ENCODE measurements at regions not wholly inside any gene's neighbourhood (a gene's known extent, or its start where the extent isn't known, plus 50 kb on each side); places are given as distances from the start of the nearest gene placed in this dataset.

GRCh38 chr5:89060768-89061167 lies 177.8 kb upstream of the MEF2C start:
- no peak for FAIRE-seq
- no peaks in the 10 kb centered on the region for H3K79me2 ChIP-seq (ENCODE audit: insufficient read depth, low read length)
- Mint-ChIP-seq H3K36me3 (ENCODE audit: low read depth, unreplicated experiment) (no peaks in the 10 kb centered on the region), H3K4me1 (ENCODE audit: low read depth, unreplicated experiment) (no peaks in the 10 kb centered on the region), H3K27me3 (ENCODE audit: low read depth, unreplicated experiment) (no peaks in the 10 kb centered on the region), H3K4me3 (ENCODE audit: unreplicated experiment) (no peak overlapping the region), H3K27ac (ENCODE audit: unreplicated experiment) (no peak overlapping the region), H3K9me3 (ENCODE audit: unreplicated experiment) (no peaks in the 10 kb centered on the region)
- no peak overlapping the region for H3K4me3 ChIP-seq (ENCODE audit: insufficient read depth, low read depth, low read length)
- no peak overlapping the region for H3K9ac ChIP-seq (ENCODE audit: low read length)
- no peaks in the 10 kb centered on the region for H4K20me1 ChIP-seq (ENCODE audit: insufficient read depth, low read length)
- H2AFZ ChIP-seq (ENCODE audit: low read depth, low read length): no peak overlapping the region
- no peaks in the 10 kb centered on the region for H3K27me3 ChIP-seq (ENCODE audit: insufficient read depth, low read length)
- TF ChIP-seq EZH2 (IDR thresholded peaks at IDR 0.05; ENCODE audit: insufficient read depth, low read length) (no peak), CTCF (IDR thresholded peaks at IDR 0.05; ENCODE audit: insufficient read depth, low read depth, low read length) (no peak)
- H3K4me1 ChIP-seq (ENCODE audit: insufficient read depth, low read length): no peaks in the 10 kb centered on the region
- no peak overlapping the region for H3K27ac ChIP-seq (ENCODE audit: low read depth, low read length)
- no peaks in the 10 kb centered on the region for H3K9me3 ChIP-seq (ENCODE audit: insufficient read depth, low read depth, low read length)
- no peak for DNase-seq (ENCODE audit: low read depth)
- H3K36me3 ChIP-seq (ENCODE audit: insufficient read depth, low read length): no peaks in the 10 kb centered on the region
- no peak overlapping the region for H3K4me2 ChIP-seq (ENCODE audit: low read length)

- no peaks in the 10 kb centered on the region for H3K4me1 Mint-ChIP-seq (ENCODE audit: low read depth, unreplicated experiment)
- no peak for DNase-seq (ENCODE audit: low read depth)
- H3K27me3 Mint-ChIP-seq (ENCODE audit: low read depth, unreplicated experiment): no peaks in the 10 kb centered on the region
- H3K4me3 ChIP-seq (ENCODE audit: insufficient read depth, low read depth, low read length): no peak overlapping the region
- H3K9me3 ChIP-seq (ENCODE audit: insufficient read depth, low read depth, low read length): no peaks in the 10 kb centered on the region
- no peak overlapping the region for H3K27ac Mint-ChIP-seq (ENCODE audit: unreplicated experiment)
- H3K4me1 ChIP-seq (ENCODE audit: insufficient read depth, low read length): no peaks in the 10 kb centered on the region
- H3K36me3 Mint-ChIP-seq (ENCODE audit: low read depth, unreplicated experiment): no peaks in the 10 kb centered on the region
- H2AFZ ChIP-seq (ENCODE audit: low read depth, low read length): no peak overlapping the region
- TF ChIP-seq CTCF (IDR thresholded peaks at IDR 0.05; ENCODE audit: insufficient read depth, low read depth, low read length) (no peak), EZH2 (IDR thresholded peaks at IDR 0.05; ENCODE audit: insufficient read depth, low read length) (no peak)
- H3K4me2 ChIP-seq (ENCODE audit: low read length): no peak overlapping the region
- H3K36me3 ChIP-seq (ENCODE audit: insufficient read depth, low read length): no peaks in the 10 kb centered on the region
- no peak for FAIRE-seq
- no peaks in the 10 kb centered on the region for H4K20me1 ChIP-seq (ENCODE audit: insufficient read depth, low read length)
- H3K27me3 ChIP-seq (ENCODE audit: insufficient read depth, low read length): no peaks in the 10 kb centered on the region
- no peak overlapping the region for H3K9ac ChIP-seq (ENCODE audit: low read length)
- no peaks in the 10 kb centered on the region for H3K9me3 Mint-ChIP-seq (ENCODE audit: unreplicated experiment)
- no peak overlapping the region for H3K4me3 Mint-ChIP-seq (ENCODE audit: unreplicated experiment)
- no peak overlapping the region for H3K27ac ChIP-seq (ENCODE audit: low read depth, low read length)
- H3K79me2 ChIP-seq (ENCODE audit: insufficient read depth, low read length): no peaks in the 10 kb centered on the region
Observed at GRCh38 chr5:89059274-89059673, 176.3 kb upstream of the MEF2C start.

- H3K4me3 Mint-ChIP-seq (ENCODE audit: unreplicated experiment): no peak overlapping the region
Observed at GRCh38 chr5:89055695-89056085, 172.7 kb upstream of the MEF2C start.

More at GRCh38 chr5:89055695-89056085, 172.7 kb upstream of the MEF2C start:
- Histone ChIP-seq H4K20me1 (ENCODE audit: insufficient read depth, low read length) (no peaks in the 10 kb centered on the region), H3K4me1 (ENCODE audit: insufficient read depth, low read length) (no peaks in the 10 kb centered on the region), H3K27me3 (ENCODE audit: insufficient read depth, low read length) (no peaks in the 10 kb centered on the region), H2AFZ (ENCODE audit: low read depth, low read length) (no peak overlapping the region), H3K79me2 (ENCODE audit: insufficient read depth, low read length) (no peaks in the 10 kb centered on the region), H3K9ac (ENCODE audit: low read length) (no peak overlapping the region), H3K4me3 (ENCODE audit: insufficient read depth, low read depth, low read length) (no peak overlapping the region), H3K27ac (ENCODE audit: low read depth, low read length) (no peak overlapping the region), H3K36me3 (ENCODE audit: insufficient read depth, low read length) (no peaks in the 10 kb centered on the region), H3K9me3 (ENCODE audit: insufficient read depth, low read depth, low read length) (peaks cover 5% of the 10 kb centered on the region), H3K4me2 (ENCODE audit: low read length) (no peak overlapping the region)
- no peaks in the 10 kb centered on the region for H3K27me3 Mint-ChIP-seq (ENCODE audit: low read depth, unreplicated experiment)
- no peaks in the 10 kb centered on the region for H3K36me3 Mint-ChIP-seq (ENCODE audit: low read depth, unreplicated experiment)
- no peak for FAIRE-seq
- H3K9me3 Mint-ChIP-seq (ENCODE audit: unreplicated experiment): peaks cover under 1% of the 10 kb centered on the region
- no peak for DNase-seq (ENCODE audit: low read depth)
- no peak overlapping the region for H3K27ac Mint-ChIP-seq (ENCODE audit: unreplicated experiment)
- H3K4me1 Mint-ChIP-seq (ENCODE audit: low read depth, unreplicated experiment): no peaks in the 10 kb centered on the region
- TF ChIP-seq CTCF (IDR thresholded peaks at IDR 0.05; ENCODE audit: insufficient read depth, low read depth, low read length): no peak
- no peak for TF ChIP-seq EZH2 (IDR thresholded peaks at IDR 0.05; ENCODE audit: insufficient read depth, low read length)
